BLaER1 treated with 17β-estradiol and CSF1 and Interleukin-3, amounts not matched to agents 10 nM and 100 nM (cell line): ENCODE measurements at regions not wholly inside any gene's neighbourhood (a gene's known extent, or its start where the extent isn't known, plus 50 kb on each side); places are given as distances from the start of the nearest gene placed in this dataset.
A peak's percentile ranks its signal among the peaks of the same experiment; 100 is the strongest.

Experiments
- H3K27ac ChIP-seq, 11 experiments: shearing (Covaris generic); formaldehyde crosslinking; 2 replicates each; pipeline ENCODE4 v1.8.1; 2022
- H3K27me3 ChIP-seq, 11 experiments: shearing (Covaris generic); formaldehyde crosslinking; 2 replicates each; pipeline ENCODE4 v1.8.1; 2022
- H3K36me3 ChIP-seq, 11 experiments: shearing (Covaris generic); formaldehyde crosslinking; 2 replicates each; pipeline ENCODE4 v1.8.1; 2022
- H3K4me1 ChIP-seq, 10 experiments: shearing (Covaris generic); formaldehyde crosslinking; 2 replicates each; pipeline ENCODE4 v1.8.1; 2022
- H3K4me2 ChIP-seq, 11 experiments: shearing (Covaris generic); formaldehyde crosslinking; 2 replicates each; pipeline ENCODE4 v1.8.1; 2022
- H3K4me3 ChIP-seq, 10 experiments: shearing (Covaris generic); formaldehyde crosslinking; 2 replicates each; pipeline ENCODE4 v1.8.1; 2022
- H3K9ac ChIP-seq, 11 experiments: shearing (Covaris generic); formaldehyde crosslinking; 2 replicates each; pipeline ENCODE4 v1.8.1; 2022
- H3K9me3 ChIP-seq, 11 experiments: shearing (Covaris generic); formaldehyde crosslinking; replicated peaks in 1 of 11; 2 replicates each; pipeline ENCODE4 v1.8.1; 2022
- H4K20me1 ChIP-seq, 11 experiments: shearing (Covaris generic); formaldehyde crosslinking; 2 replicates each; pipeline ENCODE4 v1.8.1; 2022
- Cebpa-rat ChIP-seq, 11 experiments: shearing (Covaris generic); IDR thresholded peaks; 2 replicates each; pipeline ENCODE4 v1.8.1; 2022

DNA sequence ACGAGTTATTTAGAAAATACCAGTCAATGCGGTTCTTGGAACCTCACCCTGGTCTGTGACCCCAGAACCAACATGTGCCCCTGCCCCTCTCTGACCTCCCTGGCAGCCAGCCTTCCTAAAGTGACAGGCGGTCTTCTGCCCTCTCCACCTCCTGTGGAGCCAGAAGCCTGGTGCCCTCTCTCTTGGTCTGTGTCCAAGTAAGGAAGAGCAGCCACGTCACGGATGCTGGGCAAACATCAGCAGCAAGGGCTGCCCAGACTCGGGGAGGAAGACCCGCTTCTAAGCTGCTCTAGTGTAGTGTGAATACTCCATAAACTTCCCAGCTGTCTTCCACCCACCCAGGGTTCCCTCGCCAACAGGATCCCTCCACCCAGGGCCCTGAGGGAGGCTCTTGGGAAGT, 272.4 kb downstream of the BMP7 start:
- H3K9me3 ChIP-seq, result peaks cover 12 to 15% (median 13%) of the 10 kb centered on the region in 11 experiments
- H4K20me1 ChIP-seq, result no peaks in the 10 kb centered on the region
- H3K4me2 ChIP-seq, result peak overlapping the region in 8 of 11 experiments; percentile 19 to 68 (median 52); a peak in 15 of 22 replicates
- no peak overlapping the region for H3K9ac ChIP-seq
- peaks cover 0 to 6% (median 0%) of the 10 kb centered on the region in 11 experiments; a peak in 2 of 22 replicates for H3K27me3 ChIP-seq
- H3K27ac ChIP-seq, result no peak overlapping the region
- no peaks in the 10 kb centered on the region for H3K36me3 ChIP-seq
- TF ChIP-seq Cebpa-rat (IDR thresholded peaks at IDR 0.05), result no peak
- no peak overlapping the region for H3K4me3 ChIP-seq
- H3K4me1 ChIP-seq, result peaks cover 0 to 43% (median 26%) of the 10 kb centered on the region in 10 experiments; a peak in 15 of 20 replicates

- Histone ChIP-seq H3K4me2 (peak overlapping the region in 6 of 11 experiments; percentile 8 to 68 (median 58); a peak in 11 of 22 replicates), H3K4me3 (no peak overlapping the region), H3K36me3 (no peaks in the 10 kb centered on the region), H4K20me1 (no peaks in the 10 kb centered on the region; a peak in 1 of 22 replicates), H3K4me1 (peaks cover 3 to 55% (median 34%) of the 10 kb centered on the region in 10 experiments; a peak in 17 of 20 replicates), H3K27me3 (peaks cover 0 to 9% (median 0%) of the 10 kb centered on the region in 11 experiments; a peak in 4 of 22 replicates), H3K9ac (no peak overlapping the region), H3K27ac (no peak overlapping the region), H3K9me3 (peaks cover 17 to 21% (median 20%) of the 10 kb centered on the region in 11 experiments)
- TF ChIP-seq Cebpa-rat (IDR thresholded peaks at IDR 0.05), result no peak
Measured at GRCh38 chr20:56995149-56995548, 271.3 kb downstream of the BMP7 start.

DNA sequence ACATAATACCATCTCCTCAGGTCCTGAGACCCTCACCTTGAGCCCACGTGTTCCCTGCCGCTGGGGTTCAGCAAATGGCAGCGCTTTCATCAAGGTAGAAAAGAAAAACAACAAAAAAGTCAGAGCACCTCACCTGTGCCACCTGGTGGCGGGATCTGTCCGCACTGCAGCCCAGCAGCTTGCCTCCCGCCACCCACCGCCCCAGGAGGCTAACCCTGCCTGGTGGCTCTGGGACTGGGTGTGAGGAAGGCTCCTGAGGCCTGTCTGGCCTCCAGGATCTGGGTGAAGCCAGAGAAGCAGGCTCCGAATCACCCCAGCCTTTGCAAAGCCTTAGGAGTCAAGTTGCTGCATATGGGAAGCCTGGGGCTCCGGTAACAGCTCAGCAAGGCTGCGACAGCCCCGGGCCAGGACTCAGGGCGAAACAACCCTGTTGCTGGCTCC, 270.8 kb downstream of the BMP7 start:
- H3K9ac ChIP-seq, result no peak overlapping the region
- peak overlapping the region in 5 of 11 experiments; percentile 8 to 68 (median 54); a peak in 5 of 22 replicates for H3K4me2 ChIP-seq
- TF ChIP-seq Cebpa-rat (IDR thresholded peaks at IDR 0.05), result no peak
- H3K4me3 ChIP-seq, result no peak overlapping the region
- H3K27ac ChIP-seq, result no peak overlapping the region
- H3K36me3 ChIP-seq, result no peaks in the 10 kb centered on the region
- H3K4me1 ChIP-seq, result peaks cover 8 to 60% (median 39%) of the 10 kb centered on the region in 10 experiments; a peak in 19 of 20 replicates
- H4K20me1 ChIP-seq, result no peaks in the 10 kb centered on the region; a peak in 1 of 22 replicates
- H3K9me3 ChIP-seq, result peaks cover 17 to 21% (median 20%) of the 10 kb centered on the region in 11 experiments
- H3K27me3 ChIP-seq, result peaks cover 0 to 14% (median under 1%) of the 10 kb centered on the region in 11 experiments; a peak in 9 of 22 replicates

DNA sequence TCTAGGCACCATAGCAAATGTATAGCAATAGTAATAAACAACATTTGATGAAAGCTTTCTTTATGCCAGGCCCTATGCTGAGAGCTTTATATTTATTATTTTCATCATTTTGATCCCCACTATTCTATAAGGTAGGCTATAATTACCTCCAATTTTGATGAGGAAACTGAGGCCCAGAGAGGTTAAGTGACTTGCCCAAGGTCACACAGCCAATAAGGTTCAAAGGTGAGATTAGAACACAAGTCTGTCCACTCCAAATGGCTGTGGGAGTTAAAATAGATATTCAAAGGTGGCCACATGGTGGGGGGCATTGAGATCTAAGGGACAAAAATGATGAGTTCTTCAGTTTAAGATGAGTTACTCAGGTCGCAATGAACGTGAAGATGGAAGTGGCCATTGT, 269.9 kb downstream of the BMP7 start:
- Histone ChIP-seq H3K36me3 (no peaks in the 10 kb centered on the region), H3K4me1 (peaks cover 15 to 69% (median 48%) of the 10 kb centered on the region in 10 experiments; a peak in 19 of 20 replicates), H4K20me1 (peaks cover 0 to 5% (median 0%) of the 10 kb centered on the region in 11 experiments; a peak in 1 of 22 replicates), H3K4me3 (no peak overlapping the region), H3K27ac (no peak overlapping the region), H3K4me2 (peak overlapping the region in 7 of 11 experiments; percentile 36 to 64 (median 54); a peak in 12 of 22 replicates), H3K27me3 (peaks cover 3 to 23% (median 9%) of the 10 kb centered on the region in 11 experiments; a peak in 15 of 22 replicates), H3K9ac (no peak overlapping the region), H3K9me3 (peaks cover 17 to 21% (median 20%) of the 10 kb centered on the region in 11 experiments)
- no peak for TF ChIP-seq Cebpa-rat (IDR thresholded peaks at IDR 0.05)

DNA sequence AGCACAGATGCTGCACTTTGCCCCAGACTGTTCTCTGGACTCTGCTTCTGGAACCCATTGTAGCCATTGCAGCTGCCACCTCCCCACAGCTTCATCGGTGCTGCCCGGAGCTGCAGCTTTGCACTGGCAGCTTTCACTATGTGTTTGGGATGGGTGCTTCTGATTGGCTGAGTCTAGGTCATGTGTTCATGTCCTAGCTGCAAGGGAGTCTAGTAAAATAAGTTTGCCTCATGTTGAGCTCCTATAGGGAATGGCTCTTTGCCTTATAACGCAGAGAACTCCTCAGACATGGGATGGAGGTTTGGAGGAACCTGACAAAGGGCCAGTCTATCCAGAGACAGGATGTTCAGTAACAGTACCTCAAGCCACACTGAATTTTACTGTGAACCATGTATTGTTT, 268.0 kb downstream of the BMP7 start:
- H3K9me3 ChIP-seq, result peaks cover 17 to 21% (median 20%) of the 10 kb centered on the region in 11 experiments
- peaks cover 0 to 5% (median 0%) of the 10 kb centered on the region in 11 experiments; a peak in 1 of 22 replicates for H4K20me1 ChIP-seq
- H3K36me3 ChIP-seq, result no peaks in the 10 kb centered on the region
- H3K4me3 ChIP-seq, result no peak overlapping the region; a peak in 1 of 20 replicates
- H3K4me1 ChIP-seq, result peaks cover 15 to 82% (median 65%) of the 10 kb centered on the region in 10 experiments; a peak in 19 of 20 replicates
- no peak overlapping the region for H3K4me2 ChIP-seq
- no peak overlapping the region for H3K27ac ChIP-seq
- TF ChIP-seq Cebpa-rat (IDR thresholded peaks at IDR 0.05), result no peak
- peaks cover 7 to 42% (median 22%) of the 10 kb centered on the region in 11 experiments; a peak in 19 of 22 replicates for H3K27me3 ChIP-seq
- H3K9ac ChIP-seq, result no peak overlapping the region

DNA sequence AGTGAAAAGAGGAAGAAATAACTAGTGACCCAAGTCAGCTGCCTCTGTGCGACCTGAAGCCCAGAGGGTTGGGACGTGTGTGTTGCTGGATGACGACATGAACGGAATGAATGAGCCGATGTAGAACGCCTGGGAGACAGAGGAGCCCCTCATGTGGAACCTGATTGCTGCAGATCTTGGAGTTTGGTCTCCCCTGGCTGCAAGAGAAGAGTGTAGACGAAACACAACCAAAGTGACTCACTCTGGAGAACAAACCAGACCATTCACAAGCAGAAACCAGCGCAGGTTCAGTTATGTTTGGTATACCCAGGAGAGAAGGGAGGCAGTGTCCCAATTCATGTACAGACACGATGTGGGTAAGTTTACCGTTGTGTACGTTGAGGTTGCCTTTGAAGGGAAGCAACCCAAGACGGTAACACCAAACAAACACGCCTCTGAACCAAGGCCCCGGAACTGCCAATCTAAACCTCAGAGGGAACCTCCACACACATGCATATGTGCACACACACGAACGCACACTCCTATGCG, 265.9 kb downstream of the BMP7 start:
- Histone ChIP-seq H3K36me3 (no peaks in the 10 kb centered on the region), H3K27ac (peak overlapping the region in 3 of 11 experiments; percentile 35 to 68 (median 50); a peak in 4 of 22 replicates), H3K4me3 (no peak overlapping the region), H3K27me3 (peaks cover 7 to 40% (median 22%) of the 10 kb centered on the region in 11 experiments; a peak in 19 of 22 replicates), H4K20me1 (peaks cover 0 to 5% (median 0%) of the 10 kb centered on the region in 11 experiments; a peak in 1 of 22 replicates), H3K9me3 (peaks cover 17 to 21% (median 20%) of the 10 kb centered on the region in 11 experiments), H3K9ac (peak overlapping the region in 1 of 11 experiments; percentile 42; a peak in 2 of 22 replicates), H3K4me2 (peak overlapping the region; percentile 53 to 95 (median 70)), H3K4me1 (peaks cover 15 to 82% (median 65%) of the 10 kb centered on the region in 10 experiments; a peak in 19 of 20 replicates)
- TF ChIP-seq Cebpa-rat (IDR thresholded peaks at IDR 0.05), result peak in 4 of 11 experiments; percentile 40 to 94 (median 79); a peak in 6 of 22 replicates

DNA sequence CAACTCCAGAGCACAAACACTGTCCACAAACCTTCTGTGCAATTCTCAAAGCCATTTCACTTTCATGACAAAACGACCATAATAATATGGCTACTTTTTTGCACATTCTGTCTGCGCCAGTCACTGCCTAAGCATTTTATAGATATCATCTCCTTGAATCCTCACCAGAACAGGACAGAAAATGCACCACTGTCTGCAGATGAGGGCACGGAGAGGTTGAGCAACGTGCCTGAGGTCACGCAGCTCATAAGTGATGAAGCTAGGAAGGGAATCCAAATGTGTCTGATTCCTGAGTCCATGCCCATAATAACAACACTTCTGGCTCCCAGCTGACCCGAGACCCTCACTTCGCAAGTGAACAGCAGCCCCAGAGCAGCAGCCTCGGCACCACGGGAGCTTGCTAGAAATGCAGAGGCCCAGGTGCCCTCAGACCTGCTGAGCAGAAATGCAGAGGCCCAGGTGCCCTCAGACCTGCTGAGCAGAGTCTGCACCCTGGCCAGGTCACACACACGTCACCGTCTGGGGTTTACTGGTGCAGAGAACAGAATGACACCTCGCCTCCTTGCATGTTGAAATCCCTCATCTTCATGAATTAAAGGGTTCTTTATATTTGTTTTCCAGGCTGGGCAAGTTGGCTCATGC, 265.2 kb downstream of the BMP7 start:
- peak overlapping the region in 1 of 11 experiments; percentile 19; a peak in 2 of 22 replicates for H3K9ac ChIP-seq
- H3K36me3 ChIP-seq, result no peaks in the 10 kb centered on the region
- no peak for TF ChIP-seq Cebpa-rat (IDR thresholded peaks at IDR 0.05)
- peak overlapping the region in 2 of 11 experiments; percentile 49 to 68; a peak in 3 of 22 replicates for H3K27ac ChIP-seq
- H4K20me1 ChIP-seq, result peaks cover 0 to 5% (median 0%) of the 10 kb centered on the region in 11 experiments; a peak in 1 of 22 replicates
- H3K4me3 ChIP-seq, result no peak overlapping the region
- peaks cover 17 to 21% (median 20%) of the 10 kb centered on the region in 11 experiments for H3K9me3 ChIP-seq
- H3K4me2 ChIP-seq, result peak overlapping the region; percentile 53 to 95 (median 70); a peak in 21 of 22 replicates
- peaks cover 15 to 82% (median 72%) of the 10 kb centered on the region in 10 experiments; a peak in 19 of 20 replicates for H3K4me1 ChIP-seq
- H3K27me3 ChIP-seq, result peaks cover 7 to 40% (median 22%) of the 10 kb centered on the region in 11 experiments; a peak in 19 of 22 replicates

DNA sequence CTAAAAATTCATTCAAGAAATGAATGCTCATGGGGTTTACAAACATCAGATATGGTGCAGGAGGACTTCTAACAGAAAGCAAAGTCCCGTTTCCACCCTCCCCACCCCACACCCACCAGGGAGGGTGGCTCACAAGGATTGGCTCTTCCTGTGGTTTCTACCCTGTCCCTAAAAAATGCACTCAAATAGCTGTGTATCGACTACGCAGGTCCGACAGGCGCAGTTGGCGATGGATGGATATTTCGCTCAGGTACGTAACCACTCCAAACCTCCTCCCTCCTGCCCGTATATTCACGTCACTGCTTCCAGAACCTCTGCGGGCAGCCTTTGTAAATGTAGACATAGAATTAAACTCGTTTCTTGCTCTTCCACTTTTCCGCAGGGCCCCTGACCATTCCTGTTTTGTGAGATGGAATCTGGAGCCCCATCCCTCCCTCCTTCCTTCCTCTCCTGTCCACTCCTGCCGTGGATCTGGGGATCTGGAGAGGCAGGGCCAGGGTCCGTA, 264.3 kb downstream of the BMP7 start:
- peaks cover 7 to 46% (median 22%) of the 10 kb centered on the region in 11 experiments; a peak in 19 of 22 replicates for H3K27me3 ChIP-seq
- H3K4me3 ChIP-seq, result no peak overlapping the region
- peaks cover 0 to 5% (median 0%) of the 10 kb centered on the region in 11 experiments; a peak in 1 of 22 replicates for H4K20me1 ChIP-seq
- H3K9ac ChIP-seq, result no peak overlapping the region; a peak in 1 of 22 replicates
- peaks cover 24 to 85% (median 75%) of the 10 kb centered on the region in 10 experiments for H3K4me1 ChIP-seq
- peak overlapping the region in 1 of 11 experiments; percentile 26; a peak in 2 of 22 replicates for H3K27ac ChIP-seq
- no peaks in the 10 kb centered on the region for H3K36me3 ChIP-seq
- no peak for TF ChIP-seq Cebpa-rat (IDR thresholded peaks at IDR 0.05)
- H3K4me2 ChIP-seq, result peak overlapping the region in 9 of 11 experiments; percentile 36 to 95 (median 73); a peak in 17 of 22 replicates
- H3K9me3 ChIP-seq, result peaks cover 17 to 21% (median 20%) of the 10 kb centered on the region in 11 experiments
